Neural cell (in vitro differentiated cells): ENCODE measurements at regions not wholly inside any gene's neighbourhood (a gene's known extent, or its start where the extent isn't known, plus 50 kb on each side); places are given as distances from the start of the nearest gene placed in this dataset.

Experiments used
- H2AFZ ChIP-seq: fragments of 200-600, 300-800 bp; sonication (generic), shearing (Covaris generic); 2 replicates; pipeline ENCODE4 v1.6.0; 2014; ENCODE audit warnings: low read depth, mild to moderate bottlenecking, antibody characterized with exemption, low read length, moderate library complexity
- H3F3A ChIP-seq: fragments of 200-600 bp; shearing (Covaris generic); 2 replicates; pipeline ENCODE4 v1.6.1; 2016; ENCODE audit warnings: mild to moderate bottlenecking, moderate library complexity, mixed read lengths, antibody characterized with exemption, low read length; ENCODE audit not compliant: insufficient read depth, poor library complexity, severe bottlenecking
- H3K27ac ChIP-seq: fragments of 200-600, 300-800 bp; sonication (generic), shearing (Covaris generic); 2 replicates; pipeline ENCODE4 v1.5.1; 2014; ENCODE audit warnings: mild to moderate bottlenecking, low read length, moderate library complexity
- H3K27me3 ChIP-seq: fragments of 300-800, 200-600 bp; sonication (generic), shearing (Covaris generic); 2 replicates; pipeline ENCODE4 v1.6.0; 2014; ENCODE audit warnings: mild to moderate bottlenecking, low read depth, low read length, moderate library complexity; ENCODE audit not compliant: insufficient read depth
- H3K36me3 ChIP-seq: fragments of 300-800, 200-600 bp; sonication (generic), shearing (Covaris generic); 2 replicates; pipeline ENCODE4 v1.5.1; 2014; ENCODE audit warnings: mild to moderate bottlenecking, antibody characterized with exemption, low read length, moderate library complexity; ENCODE audit not compliant: insufficient read depth
- H3K4me2 ChIP-seq: fragments of 300-800, 200-600 bp; sonication (generic), shearing (Covaris generic); 2 replicates; pipeline ENCODE4 v1.6.0; 2014; ENCODE audit warnings: mild to moderate bottlenecking, low read length
- H3K4me3 ChIP-seq: fragments of 300-800, 200-600 bp; sonication (generic), shearing (Covaris generic); 2 replicates; pipeline ENCODE4 v1.5.1; 2014; ENCODE audit warnings: mild to moderate bottlenecking, low read length, moderate library complexity
- H3K79me2 ChIP-seq: fragments of 200-600 bp; shearing (Covaris generic); replicated peaks from 2 replicates; pipeline ENCODE4 v1.6.0; 2014; ENCODE audit warnings: mild to moderate bottlenecking, low read length, moderate library complexity; ENCODE audit not compliant: insufficient read depth
- H3K9ac ChIP-seq: fragments of 300-800, 200-600 bp; sonication (generic), shearing (Covaris generic); 2 replicates; pipeline ENCODE4 v1.6.1; 2016; ENCODE audit warnings: mild to moderate bottlenecking, low read length, mixed read lengths
- H3K9me2 ChIP-seq: fragments of 200-600 bp; shearing (Covaris generic); 2 replicates; pipeline ENCODE4 v1.6.1; 2016; ENCODE audit warnings: mild to moderate bottlenecking, low read length, mixed read lengths; ENCODE audit not compliant: insufficient read depth
- H3K9me3 ChIP-seq: fragments of 200-600, 300-800 bp; sonication (generic), shearing (Covaris generic); 2 replicates; pipeline ENCODE4 v1.6.1; 2016; ENCODE audit warnings: mild to moderate bottlenecking, mixed run types, low read length, moderate library complexity, mixed read lengths
- H4K20me1 ChIP-seq: fragments of 200-600 bp; shearing (Covaris generic); 2 replicates; pipeline ENCODE4 v1.6.1; 2016; ENCODE audit warnings: mild to moderate bottlenecking, mixed run types; ENCODE audit not compliant: insufficient read depth
- EP300 ChIP-seq: fragments of 450-650 bp; conservative IDR thresholded peaks from 2 replicates; pipeline ENCODE4 v1.6.1; 2014; ENCODE audit warnings: antibody characterized with exemption, mild to moderate bottlenecking, moderate library complexity; ENCODE audit not compliant: poor library complexity, severe bottlenecking
- EZH2 ChIP-seq: fragments of 200-600, 300-800 bp; shearing (Covaris generic), sonication (generic); IDR thresholded peaks from 2 replicates; pipeline ENCODE4 v1.6.1; 2014; ENCODE audit warnings: antibody characterized with exemption, low read length, borderline replicate concordance, mild to moderate bottlenecking; ENCODE audit not compliant: insufficient read depth, poor library complexity, severe bottlenecking
- MXI1 ChIP-seq: fragments of 450-650 bp; conservative IDR thresholded peaks from 2 replicates; pipeline ENCODE4 v1.6.1; 2014; ENCODE audit warnings: antibody characterized with exemption, mild to moderate bottlenecking; ENCODE audit not compliant: poor library complexity, severe bottlenecking
- POLR2AphosphoS5 ChIP-seq: IDR thresholded peaks from 2 replicates; pipeline ENCODE4 v1.6.1; 2012
- RAD21 ChIP-seq: fragments of 450-650 bp; conservative IDR thresholded peaks from 2 replicates; pipeline ENCODE4 v1.6.1; 2014; ENCODE audit warnings: antibody characterized with exemption, mild to moderate bottlenecking, moderate library complexity
- SMC3 ChIP-seq: fragments of 450-650 bp; conservative IDR thresholded peaks from 2 replicates; pipeline ENCODE4 v1.6.1; 2014; ENCODE audit warnings: antibody characterized with exemption, mild to moderate bottlenecking, moderate library complexity; ENCODE audit not compliant: poor library complexity
- TAF1 ChIP-seq: IDR thresholded peaks from 2 replicates; pipeline ENCODE4 v1.6.1; 2012; ENCODE audit warnings: low read depth
- TF ChIP-seq, protein P1 (sequence below): IDR thresholded peaks from 2 replicates; pipeline ENCODE4 v1.6.1; 2012; ENCODE audit warnings: borderline replicate concordance
- TF ChIP-seq, protein P2 (sequence below): fragments of 450-650 bp; IDR thresholded peaks from 2 replicates; pipeline ENCODE4 v1.5.1; 2014; ENCODE audit warnings: antibody characterized with exemption, mild to moderate bottlenecking, moderate library complexity; ENCODE audit not compliant: poor library complexity, severe bottlenecking

DNA sequence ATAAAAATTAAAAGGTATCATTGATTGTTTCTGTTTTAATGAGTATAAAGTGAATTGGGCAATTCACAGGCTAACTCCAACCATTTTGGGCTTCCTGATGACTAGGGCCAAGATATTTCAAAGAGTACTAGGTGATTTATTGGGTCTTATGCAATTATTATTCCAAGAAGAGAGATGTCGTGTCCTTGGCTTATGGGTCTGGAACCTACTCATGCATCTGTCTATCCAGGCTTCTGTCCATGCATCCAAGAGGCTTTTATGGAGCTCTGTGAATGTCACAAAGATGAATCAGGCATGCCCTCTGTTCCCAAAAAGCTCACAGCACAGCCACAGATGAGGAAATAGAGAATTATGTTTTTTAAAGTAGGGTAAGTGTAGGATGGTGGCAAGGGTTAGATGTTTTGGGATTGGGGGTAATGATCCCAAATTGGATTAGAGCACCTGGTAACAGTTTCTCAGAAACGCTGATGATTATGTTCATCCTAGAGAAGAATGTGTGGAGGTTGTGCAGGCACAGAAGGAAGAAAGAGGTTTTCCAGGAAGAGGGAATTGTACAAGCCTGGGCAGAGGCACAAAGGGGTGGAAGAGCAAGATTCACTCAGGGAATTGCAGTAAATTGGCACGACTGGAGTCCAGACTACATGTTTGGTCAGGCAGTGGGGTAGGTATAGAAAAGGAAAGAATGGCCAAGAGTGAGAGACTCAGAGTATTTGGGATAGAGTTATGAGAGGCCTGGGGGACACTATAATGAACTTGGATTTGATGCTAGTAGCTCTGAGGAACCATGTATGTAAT, 83.0 kb upstream of the TNC start:
- TF ChIP-seq, protein P1, sequence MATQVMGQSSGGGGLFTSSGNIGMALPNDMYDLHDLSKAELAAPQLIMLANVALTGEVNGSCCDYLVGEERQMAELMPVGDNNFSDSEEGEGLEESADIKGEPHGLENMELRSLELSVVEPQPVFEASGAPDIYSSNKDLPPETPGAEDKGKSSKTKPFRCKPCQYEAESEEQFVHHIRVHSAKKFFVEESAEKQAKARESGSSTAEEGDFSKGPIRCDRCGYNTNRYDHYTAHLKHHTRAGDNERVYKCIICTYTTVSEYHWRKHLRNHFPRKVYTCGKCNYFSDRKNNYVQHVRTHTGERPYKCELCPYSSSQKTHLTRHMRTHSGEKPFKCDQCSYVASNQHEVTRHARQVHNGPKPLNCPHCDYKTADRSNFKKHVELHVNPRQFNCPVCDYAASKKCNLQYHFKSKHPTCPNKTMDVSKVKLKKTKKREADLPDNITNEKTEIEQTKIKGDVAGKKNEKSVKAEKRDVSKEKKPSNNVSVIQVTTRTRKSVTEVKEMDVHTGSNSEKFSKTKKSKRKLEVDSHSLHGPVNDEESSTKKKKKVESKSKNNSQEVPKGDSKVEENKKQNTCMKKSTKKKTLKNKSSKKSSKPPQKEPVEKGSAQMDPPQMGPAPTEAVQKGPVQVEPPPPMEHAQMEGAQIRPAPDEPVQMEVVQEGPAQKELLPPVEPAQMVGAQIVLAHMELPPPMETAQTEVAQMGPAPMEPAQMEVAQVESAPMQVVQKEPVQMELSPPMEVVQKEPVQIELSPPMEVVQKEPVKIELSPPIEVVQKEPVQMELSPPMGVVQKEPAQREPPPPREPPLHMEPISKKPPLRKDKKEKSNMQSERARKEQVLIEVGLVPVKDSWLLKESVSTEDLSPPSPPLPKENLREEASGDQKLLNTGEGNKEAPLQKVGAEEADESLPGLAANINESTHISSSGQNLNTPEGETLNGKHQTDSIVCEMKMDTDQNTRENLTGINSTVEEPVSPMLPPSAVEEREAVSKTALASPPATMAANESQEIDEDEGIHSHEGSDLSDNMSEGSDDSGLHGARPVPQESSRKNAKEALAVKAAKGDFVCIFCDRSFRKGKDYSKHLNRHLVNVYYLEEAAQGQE = no peak
- TF ChIP-seq, protein P2, sequence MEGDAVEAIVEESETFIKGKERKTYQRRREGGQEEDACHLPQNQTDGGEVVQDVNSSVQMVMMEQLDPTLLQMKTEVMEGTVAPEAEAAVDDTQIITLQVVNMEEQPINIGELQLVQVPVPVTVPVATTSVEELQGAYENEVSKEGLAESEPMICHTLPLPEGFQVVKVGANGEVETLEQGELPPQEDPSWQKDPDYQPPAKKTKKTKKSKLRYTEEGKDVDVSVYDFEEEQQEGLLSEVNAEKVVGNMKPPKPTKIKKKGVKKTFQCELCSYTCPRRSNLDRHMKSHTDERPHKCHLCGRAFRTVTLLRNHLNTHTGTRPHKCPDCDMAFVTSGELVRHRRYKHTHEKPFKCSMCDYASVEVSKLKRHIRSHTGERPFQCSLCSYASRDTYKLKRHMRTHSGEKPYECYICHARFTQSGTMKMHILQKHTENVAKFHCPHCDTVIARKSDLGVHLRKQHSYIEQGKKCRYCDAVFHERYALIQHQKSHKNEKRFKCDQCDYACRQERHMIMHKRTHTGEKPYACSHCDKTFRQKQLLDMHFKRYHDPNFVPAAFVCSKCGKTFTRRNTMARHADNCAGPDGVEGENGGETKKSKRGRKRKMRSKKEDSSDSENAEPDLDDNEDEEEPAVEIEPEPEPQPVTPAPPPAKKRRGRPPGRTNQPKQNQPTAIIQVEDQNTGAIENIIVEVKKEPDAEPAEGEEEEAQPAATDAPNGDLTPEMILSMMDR = no peak
- no peak for TF ChIP-seq EZH2
- no peak for TF ChIP-seq TAF1
- no peak for TF ChIP-seq POLR2AphosphoS5
- no peak for TF ChIP-seq EP300
- no peak for TF ChIP-seq RAD21
- TF ChIP-seq MXI1 = no peak
- no peak for TF ChIP-seq SMC3
- Histone ChIP-seq H2AFZ (no peak overlapping the region), H3K27me3 (no peaks in the 10 kb centered on the region), H3K4me3 (no peak overlapping the region), H3K27ac (no peak overlapping the region), H3K4me2 (no peak overlapping the region), H3K9ac (no peak overlapping the region), H3K9me3 (no peaks in the 10 kb centered on the region), H3K36me3 (no peaks in the 10 kb centered on the region), H3K9me2 (no peaks in the 10 kb centered on the region), H3K79me2 (no peaks in the 10 kb centered on the region), H3F3A (no peaks in the 10 kb centered on the region), H4K20me1 (no peaks in the 10 kb centered on the region)

DNA sequence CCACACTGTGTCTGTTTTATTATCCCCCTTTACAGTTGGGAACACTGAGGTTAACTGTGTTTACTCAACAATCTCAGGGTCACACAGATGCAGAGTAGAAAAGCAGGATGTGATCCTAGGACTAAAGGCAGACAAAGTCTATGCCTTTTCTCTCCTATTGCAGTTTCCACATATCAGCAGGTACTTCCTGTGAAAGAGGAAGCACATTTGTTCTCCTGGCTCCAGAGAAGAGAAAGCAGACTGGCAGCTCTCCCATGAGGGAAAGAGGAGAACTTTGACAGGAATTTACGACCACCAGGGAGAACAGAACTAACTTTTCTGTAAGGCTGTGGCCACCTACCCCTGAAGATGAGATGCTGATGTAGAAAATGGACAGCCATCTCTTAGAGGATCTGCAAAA, 84.2 kb upstream of the TNC start:
- H4K20me1 ChIP-seq = no peaks in the 10 kb centered on the region
- H3K4me3 ChIP-seq = no peak overlapping the region
- TF ChIP-seq MXI1 = no peak
- no peak for TF ChIP-seq EZH2
- no peak for TF ChIP-seq SMC3
- TF ChIP-seq TAF1 = no peak
- no peak for TF ChIP-seq EP300
- TF ChIP-seq RAD21 = no peak
- TF ChIP-seq, protein P2 = no peak
- no peak for TF ChIP-seq POLR2AphosphoS5
- TF ChIP-seq, protein P1 = no peak
- H3K27me3 ChIP-seq = no peaks in the 10 kb centered on the region
- H3K36me3 ChIP-seq = no peaks in the 10 kb centered on the region
- no peaks in the 10 kb centered on the region for H3F3A ChIP-seq
- no peak overlapping the region for H3K4me2 ChIP-seq
- H3K79me2 ChIP-seq = no peaks in the 10 kb centered on the region
- no peak overlapping the region for H3K9ac ChIP-seq
- no peaks in the 10 kb centered on the region for H3K9me2 ChIP-seq
- no peak overlapping the region for H3K27ac ChIP-seq
- no peaks in the 10 kb centered on the region for H3K9me3 ChIP-seq
- H2AFZ ChIP-seq = no peak overlapping the region
